VCaP (cell line): ENCODE measurements at regions not wholly inside any gene's neighbourhood (a gene's known extent, or its start where the extent isn't known, plus 50 kb on each side); places are given as distances from the start of the nearest gene placed in this dataset.

Experiments
- H3K27ac ChIP-seq: fragments of 450-650 bp; 2 replicates; pipeline ENCODE4 v1.5.1; 2017
- CTCF ChIP-seq: fragments of 450-650 bp; conservative IDR thresholded peaks from 2 replicates; pipeline ENCODE4 v1.5.1; 2017; ENCODE audit warnings: mild to moderate bottlenecking, moderate library complexity

GRCh38 chr7:42426163-42426562, 189.2 kb upstream of the GLI3 start:
- no peak overlapping the region for H3K27ac ChIP-seq
- no peak for TF ChIP-seq CTCF

- no peak overlapping the region for H3K27ac ChIP-seq
- no peak for TF ChIP-seq CTCF
These were observed 178.0 kb upstream of the GLI3 start for GRCh38 chr7:42414941-42415505.

- H3K27ac ChIP-seq = no peak overlapping the region
- TF ChIP-seq CTCF = no peak
These were observed 177.0 kb upstream of the GLI3 start for GRCh38 chr7:42414028-42414427.

- TF ChIP-seq CTCF = no peak
- no peak overlapping the region for H3K27ac ChIP-seq
These were observed 172.3 kb upstream of the GLI3 start for GRCh38 chr7:42409296-42409695.

- no peak for TF ChIP-seq CTCF
- no peak overlapping the region for H3K27ac ChIP-seq
These were observed 170.8 kb upstream of the GLI3 start for GRCh38 chr7:42407833-42408232.

GRCh38 chr7:42407021-42407710, 170.2 kb upstream of the GLI3 start:
- no peak overlapping the region for H3K27ac ChIP-seq
- no peak for TF ChIP-seq CTCF

- H3K27ac ChIP-seq = no peak overlapping the region
- TF ChIP-seq CTCF = no peak
These were observed 169.3 kb upstream of the GLI3 start for GRCh38 chr7:42406358-42406757.
